GM23338 (cell line): ENCODE measurements at regions not wholly inside any gene's neighbourhood (a gene's known extent, or its start where the extent isn't known, plus 50 kb on each side); places are given as distances from the start of the nearest gene placed in this dataset.

Source experiments
- ATAC-seq: fragments of 200-7000 bp; cut with Tn5 transposase; 3 replicates; pipeline ENCODE4 v1.9.1; 2020
- DNase-seq: peaks from one replicate; pipeline ENCODE4 v3.0.0-alpha.2; 2015; ENCODE audit warnings: low spot score
- H2AFZ ChIP-seq: fragments of 200-600 bp; sonication (generic); 2 replicates; pipeline ENCODE4 v1.8.0; 2016; ENCODE audit warnings: antibody characterized with exemption, mild to moderate bottlenecking, moderate library complexity
- H3F3A ChIP-seq: fragments of 200-600 bp; sonication (generic); replicated peaks from 2 replicates; pipeline ENCODE4 v1.8.0; 2017; ENCODE audit warnings: antibody characterized with exemption, mixed run types, low read depth
- H3K27ac ChIP-seq: fragments of 200-600 bp; sonication (generic); 2 replicates; pipeline ENCODE4 v1.6.1; 2016; ENCODE audit warnings: low read depth
- H3K27me3 ChIP-seq: fragments of 200-600 bp; sonication (generic); 2 replicates; pipeline ENCODE4 v1.8.0; 2016; ENCODE audit warnings: mild to moderate bottlenecking, mixed run types, moderate library complexity; ENCODE audit not compliant: insufficient read depth
- H3K36me3 ChIP-seq: fragments of 200-600 bp; sonication (generic); 2 replicates; pipeline ENCODE4 v1.8.0; 2016; ENCODE audit warnings: mild to moderate bottlenecking; ENCODE audit not compliant: insufficient read depth
- H3K4me1 ChIP-seq: fragments of 200-600 bp; sonication (generic); 2 replicates; pipeline ENCODE4 v1.8.0; 2016; ENCODE audit warnings: mild to moderate bottlenecking, moderate library complexity; ENCODE audit not compliant: insufficient read depth
- H3K4me2 ChIP-seq: fragments of 200-600 bp; sonication (generic); 2 replicates; pipeline ENCODE4 v1.7.1; 2017; ENCODE audit warnings: mixed run types
- H3K4me3 ChIP-seq: fragments of 200-600 bp; sonication (generic); 2 replicates; pipeline ENCODE4 v1.6.1; 2016; ENCODE audit warnings: mixed run types
- H3K79me2 ChIP-seq: fragments of 200-600 bp; sonication (generic); replicated peaks from 2 replicates; pipeline ENCODE4 v1.8.0; 2017; ENCODE audit warnings: mild to moderate bottlenecking; ENCODE audit not compliant: insufficient read depth
- H3K9me2 ChIP-seq: fragments of 200-600 bp; sonication (generic); 2 replicates; pipeline ENCODE4 v1.8.0; 2017; ENCODE audit not compliant: insufficient read depth
- H4K20me1 ChIP-seq: fragments of 200-600 bp; sonication (generic); replicated peaks from 2 replicates; pipeline ENCODE4 v1.8.0; 2017; ENCODE audit warnings: mild to moderate bottlenecking; ENCODE audit not compliant: insufficient read depth
- H3K27ac Mint-ChIP-seq: 2 replicates; pipeline ENCODE4 v1.8.0; 2020; ENCODE audit warnings: inconsistent platforms, mild to moderate bottlenecking, moderate library complexity, mixed read lengths
- H3K27me3 Mint-ChIP-seq: 3 replicates; pipeline ENCODE4 v1.8.0; 2022; ENCODE audit warnings: low read depth, mild to moderate bottlenecking, moderate library complexity, mixed read lengths, inconsistent platforms; ENCODE audit not compliant: insufficient read depth, poor library complexity
- H3K36me3 Mint-ChIP-seq: 3 replicates; pipeline ENCODE4 v1.8.0; 2021; ENCODE audit warnings: low read depth, mild to moderate bottlenecking, inconsistent platforms, moderate library complexity, mixed read lengths
- H3K4me1 Mint-ChIP-seq: 3 replicates; pipeline ENCODE4 v1.8.0; 2020; ENCODE audit warnings: mild to moderate bottlenecking, inconsistent platforms, mixed read lengths
- H3K4me3 Mint-ChIP-seq: 3 replicates; pipeline ENCODE4 v1.8.0; 2021; ENCODE audit warnings: moderate library complexity, mild to moderate bottlenecking, inconsistent platforms, mixed read lengths
- H3K9me3 Mint-ChIP-seq: 3 replicates; pipeline ENCODE4 v1.8.0; 2020; ENCODE audit warnings: moderate library complexity, mild to moderate bottlenecking, inconsistent platforms, mixed read lengths
- CREB1 ChIP-seq: fragments of 250-450 bp; sonication (Bioruptor Pico); IDR thresholded peaks from 2 replicates; pipeline ENCODE4 v1.5.0; 2020; ENCODE audit warnings: low read depth, mild to moderate bottlenecking, moderate library complexity
- CTCF ChIP-seq, 2 experiments: fragments of 200-600 bp in 1 of 2; sonication (generic) in 1 of 2; conservative IDR thresholded peaks; 2 replicates each; pipeline versions ENCODE4 v1.5.1 to v1.6.1; 2016 to 2017; ENCODE audit warnings: antibody characterized with exemption in 2 of 2, low read depth in 2 of 2, mild to moderate bottlenecking in 2 of 2, moderate library complexity in 1 of 2
- EZH2 ChIP-seq: fragments of 200-600 bp; sonication (generic); IDR thresholded peaks from one replicate; pipeline ENCODE4 v1.8.0; 2017; ENCODE audit warnings: antibody characterized with exemption, mild to moderate bottlenecking, low read depth; ENCODE audit not compliant: unreplicated experiment
- EZH2phosphoT487 ChIP-seq: fragments of 200-600 bp; sonication (generic); IDR thresholded peaks from one replicate; pipeline ENCODE4 v1.8.1; 2018; ENCODE audit warnings: antibody characterized with exemption; ENCODE audit not compliant: unreplicated experiment
- JUNB ChIP-seq: IDR thresholded peaks from one replicate; pipeline ENCODE4 v1.6.1; 2016; ENCODE audit warnings: antibody characterized with exemption; ENCODE audit not compliant: unreplicated experiment
- POLR2AphosphoS5 ChIP-seq: IDR thresholded peaks from 2 replicates; pipeline ENCODE4 v1.6.1; 2016; ENCODE audit warnings: antibody characterized with exemption, low read depth
- STAT1 ChIP-seq: IDR thresholded peaks from one replicate; pipeline ENCODE4 v1.6.1; 2016; ENCODE audit warnings: antibody characterized with exemption; ENCODE audit not compliant: unreplicated experiment
- ZNF114 ChIP-seq: fragments of 250-450 bp; sonication (Bioruptor Pico); IDR thresholded peaks from 2 replicates; pipeline ENCODE4 v1.5.0; 2020; ENCODE audit warnings: mild to moderate bottlenecking, moderate library complexity
- ZNF462 ChIP-seq: fragments of 250-450 bp; sonication (Bioruptor Pico); IDR thresholded peaks from 2 replicates; pipeline ENCODE4 v1.5.0; 2020; ENCODE audit warnings: mild to moderate bottlenecking, moderate library complexity

- H3K4me1 Mint-ChIP-seq = peaks cover 12% of the 10 kb centered on the region; the same call in 2 of the 3 replicates
- peaks cover 9% of the 10 kb centered on the region; the same call in 2 of the 3 replicates for H3K36me3 Mint-ChIP-seq
- H3K27me3 ChIP-seq = peaks cover 10% of the 10 kb centered on the region
- no peak overlapping the region for H3K4me3 Mint-ChIP-seq
- H3K4me3 ChIP-seq = no peak overlapping the region
- no peak for DNase-seq
- H4K20me1 ChIP-seq = no peaks in the 10 kb centered on the region
- peaks cover 8% of the 10 kb centered on the region for H3K9me3 Mint-ChIP-seq
- no peak overlapping the region for H2AFZ ChIP-seq
- TF ChIP-seq EZH2phosphoT487 (no peak), ZNF114 (CRISPR knock-in tag) (no peak), ZNF462 (no peak), STAT1 (no peak), EZH2 (no peak), JUNB (no peak), POLR2AphosphoS5 (no peak), CREB1 (no peak), CTCF (conservative IDR thresholded peaks at IDR 0.05; ENCODE audit: low read depth in 2 of 2) (no peak)
- ATAC-seq = no peak
- no peak overlapping the region for H3K4me2 ChIP-seq
- H3K27ac Mint-ChIP-seq = no peak overlapping the region
- H3F3A ChIP-seq = no peaks in the 10 kb centered on the region
- H3K36me3 ChIP-seq = no peaks in the 10 kb centered on the region
- H3K27ac ChIP-seq = no peak overlapping the region
- no peaks in the 10 kb centered on the region for H3K4me1 ChIP-seq
- 0 out of 2 replicates have a peak, but pooled peaks cover 2% of the 10 kb centered on the region for H3K9me2 ChIP-seq
- H3K79me2 ChIP-seq = no peaks in the 10 kb centered on the region
- peaks cover 7% of the 10 kb centered on the region for H3K27me3 Mint-ChIP-seq
Measured at GRCh38 chr3:153355559-153355958, 193.5 kb downstream of the RAP2B start.
